Effector memory CD4-positive, alpha-beta T cell (primary cell): ENCODE measurements at regions not wholly inside any gene's neighbourhood (a gene's known extent, or its start where the extent isn't known, plus 50 kb on each side); places are given as distances from the start of the nearest gene placed in this dataset.

Source experiments
- DNase-seq, 3 donors: peaks; one replicate each; pipeline ENCODE4 v3.0.0-alpha.2; 2020
- H3K27ac ChIP-seq: 2 replicates; pipeline ENCODE4 v1.7.0; 2013; ENCODE audit warnings: mild to moderate bottlenecking, low read length, moderate library complexity; ENCODE audit not compliant: insufficient read depth, poor library complexity, severe bottlenecking
- H3K27me3 ChIP-seq: replicated peaks from 2 replicates; pipeline ENCODE4 v1.7.0; 2013; ENCODE audit warnings: mild to moderate bottlenecking, low read length; ENCODE audit not compliant: insufficient read depth, control insufficient read depth, poor library complexity, severe bottlenecking
- H3K36me3 ChIP-seq: 2 replicates; pipeline ENCODE4 v1.7.0; 2013; ENCODE audit warnings: mild to moderate bottlenecking, low read length, moderate library complexity; ENCODE audit not compliant: control insufficient read depth, insufficient read depth
- H3K4me1 ChIP-seq: 2 replicates; pipeline ENCODE4 v1.7.0; 2013; ENCODE audit warnings: low read length, mild to moderate bottlenecking; ENCODE audit not compliant: control insufficient read depth, insufficient read depth, poor library complexity, severe bottlenecking
- H3K4me3 ChIP-seq: 2 replicates; pipeline ENCODE4 v1.7.0; 2013; ENCODE audit warnings: low read length, low read depth, mild to moderate bottlenecking; ENCODE audit not compliant: insufficient read depth, poor library complexity, severe bottlenecking
- H3K9me3 ChIP-seq: 2 replicates; pipeline ENCODE4 v1.7.0; 2013; ENCODE audit warnings: mild to moderate bottlenecking, low read length, moderate library complexity; ENCODE audit not compliant: control insufficient read depth

DNA sequence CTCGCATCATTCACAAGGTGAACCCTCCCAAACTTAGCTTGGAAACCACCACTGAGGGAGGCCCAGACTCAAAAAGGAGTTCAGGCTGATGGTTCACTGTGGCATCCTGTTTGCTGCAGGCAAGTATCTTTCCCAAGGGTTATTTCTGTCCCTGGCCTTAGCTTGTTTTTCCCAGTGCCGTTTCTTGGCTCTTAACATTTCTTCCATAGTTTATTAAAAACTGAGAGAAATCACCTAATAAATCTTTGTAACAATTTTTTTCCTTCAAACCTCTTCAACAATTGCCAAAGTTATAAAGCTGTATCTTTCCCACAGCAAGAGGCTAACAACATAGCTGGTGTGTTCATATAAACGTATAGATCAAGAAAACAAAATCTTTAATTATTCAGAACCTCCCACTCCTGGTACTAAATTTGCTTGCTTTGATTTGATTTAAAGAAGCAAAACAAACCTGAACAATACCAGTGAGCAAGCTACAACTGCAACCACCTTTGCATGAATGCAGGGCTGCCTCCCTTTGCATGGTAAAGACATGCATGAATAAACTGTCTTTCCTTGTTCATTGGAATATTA lies 234.9 kb upstream of the STT3B start:
- H3K27ac ChIP-seq, result no peak overlapping the region
- no peaks in the 10 kb centered on the region for H3K27me3 ChIP-seq
- H3K36me3 ChIP-seq, result no peaks in the 10 kb centered on the region
- H3K4me1 ChIP-seq, result peaks cover 5% of the 10 kb centered on the region
- no peak for DNase-seq
- no peaks in the 10 kb centered on the region for H3K9me3 ChIP-seq
- H3K4me3 ChIP-seq, result no peak overlapping the region

DNA sequence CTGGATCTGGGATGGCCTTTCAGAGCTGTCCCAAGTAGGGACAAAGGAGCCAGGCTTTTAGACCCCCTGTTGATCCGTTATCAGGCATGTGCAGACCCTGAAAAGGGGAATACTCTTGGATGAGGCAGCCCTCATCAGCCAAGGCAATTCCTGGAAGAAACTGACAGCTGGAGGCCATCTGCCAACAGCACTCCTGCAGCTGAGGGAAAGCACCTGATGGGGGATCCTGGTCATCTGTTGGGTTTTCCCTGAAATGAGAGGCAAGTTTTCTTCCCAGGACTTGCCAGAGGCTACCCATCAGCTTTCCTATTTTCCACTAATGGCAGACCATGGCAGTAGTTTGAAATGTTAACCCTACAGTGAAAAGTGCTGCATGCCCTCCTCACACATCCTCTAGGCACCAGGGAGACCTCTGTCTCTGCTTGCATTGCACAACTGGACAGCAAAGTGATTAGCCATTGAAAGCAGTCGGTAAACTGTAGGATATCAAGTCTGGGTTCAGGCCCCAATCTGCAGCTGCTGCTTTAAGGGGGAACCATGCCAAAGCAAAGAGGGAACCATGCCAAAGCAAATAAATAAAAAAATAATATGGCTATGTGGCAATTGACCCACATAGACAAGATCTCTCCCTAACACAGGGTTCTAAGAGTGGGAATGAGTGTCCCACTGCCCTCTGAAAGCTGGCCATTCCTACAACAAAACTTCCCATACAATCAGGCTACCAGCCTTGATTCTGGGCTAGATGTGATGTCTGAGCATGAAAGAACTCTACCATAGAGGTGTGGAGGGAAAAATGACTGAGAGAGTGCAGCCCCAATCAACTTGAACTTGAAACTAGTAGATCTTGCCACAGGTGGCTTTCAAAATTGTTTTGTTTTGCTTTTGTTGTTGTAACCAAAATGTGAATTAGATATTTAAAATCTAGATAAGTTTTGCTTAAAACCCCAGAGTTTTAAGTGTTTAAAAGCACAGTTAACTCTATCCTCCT lies 232.0 kb upstream of the STT3B start:
- Histone ChIP-seq H3K4me1 (no peaks in the 10 kb centered on the region), H3K4me3 (no peak overlapping the region), H3K27ac (no peak overlapping the region), H3K27me3 (no peaks in the 10 kb centered on the region), H3K36me3 (no peaks in the 10 kb centered on the region), H3K9me3 (no peaks in the 10 kb centered on the region)
- no peak for DNase-seq

DNA sequence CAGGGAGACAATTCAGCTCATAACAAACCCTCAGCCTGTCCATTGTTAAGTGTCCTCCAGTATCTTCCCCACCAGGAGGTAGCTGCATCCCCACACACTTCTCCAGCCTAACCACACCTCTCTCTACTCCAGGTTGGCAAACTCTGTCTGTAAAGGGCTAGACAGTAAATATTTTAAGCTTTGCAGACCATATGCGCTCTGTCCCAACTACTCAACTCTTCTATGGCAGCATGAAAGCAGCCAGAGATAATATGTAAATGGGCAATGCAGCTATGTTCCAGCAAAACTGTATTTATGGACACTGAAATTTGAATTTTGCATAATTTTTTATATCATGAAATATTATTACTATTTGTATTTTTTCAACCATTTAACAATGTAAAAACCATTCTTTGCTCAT lies 230.4 kb upstream of the STT3B start:
- Histone ChIP-seq H3K4me3 (no peak overlapping the region), H3K27ac (no peak overlapping the region), H3K36me3 (no peaks in the 10 kb centered on the region), H3K9me3 (no peaks in the 10 kb centered on the region), H3K4me1 (no peaks in the 10 kb centered on the region), H3K27me3 (no peaks in the 10 kb centered on the region)
- no peak for DNase-seq

DNA sequence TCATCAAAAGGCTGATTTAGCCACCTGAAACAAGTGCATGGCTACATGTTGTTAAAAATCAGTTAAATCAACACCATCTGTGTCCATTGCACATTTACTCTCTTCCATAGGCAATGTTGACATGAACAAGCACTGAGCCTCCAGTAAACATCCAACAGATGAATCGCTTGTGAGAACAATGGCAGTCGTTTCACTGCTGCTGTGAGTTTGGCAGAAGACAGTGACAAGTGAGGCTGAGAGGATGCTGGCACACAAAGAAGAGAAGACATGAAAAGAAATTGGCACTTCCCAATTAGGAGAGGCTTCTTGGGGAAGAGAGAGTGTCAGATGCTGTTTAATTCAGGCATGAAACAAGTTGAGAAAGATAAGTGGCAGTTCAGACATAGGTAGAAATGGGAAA lies 227.4 kb upstream of the STT3B start:
- no peak for DNase-seq
- Histone ChIP-seq H3K4me3 (no peak overlapping the region), H3K27me3 (no peaks in the 10 kb centered on the region), H3K27ac (no peak overlapping the region), H3K9me3 (no peaks in the 10 kb centered on the region), H3K4me1 (no peaks in the 10 kb centered on the region), H3K36me3 (no peaks in the 10 kb centered on the region)

DNA sequence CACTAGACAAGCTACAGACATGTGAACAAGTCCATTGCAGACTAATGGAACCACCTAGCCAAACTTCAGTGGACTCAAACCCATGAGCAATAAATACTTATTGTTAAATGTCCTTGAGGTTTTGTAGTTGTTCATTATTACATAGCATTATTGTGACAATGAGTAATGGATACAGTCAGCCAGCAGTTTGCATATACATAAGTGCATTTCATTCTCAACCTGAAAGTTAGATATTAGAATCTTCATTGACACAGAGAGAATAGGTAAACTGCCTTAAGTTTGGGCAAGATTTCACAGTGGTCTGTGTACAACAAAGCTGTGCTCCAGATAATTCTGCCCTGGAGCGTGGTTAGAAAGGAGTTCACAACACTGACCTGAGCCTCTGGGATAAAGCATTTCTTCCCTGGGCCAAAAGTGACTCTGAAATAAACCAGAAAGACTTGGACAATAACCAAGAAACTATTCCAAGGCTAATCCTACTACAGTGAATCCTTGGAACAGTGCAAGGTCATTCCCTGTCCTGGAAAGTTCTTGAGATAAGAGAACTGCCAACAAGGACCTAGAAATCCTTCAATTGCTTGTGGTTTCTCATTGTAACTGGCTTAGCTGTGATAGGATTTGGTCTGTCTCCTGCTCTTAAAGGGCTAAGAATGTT lies 225.5 kb upstream of the STT3B start:
- H3K36me3 ChIP-seq, result no peaks in the 10 kb centered on the region
- no peaks in the 10 kb centered on the region for H3K4me1 ChIP-seq
- no peak for DNase-seq
- no peaks in the 10 kb centered on the region for H3K27me3 ChIP-seq
- no peak overlapping the region for H3K4me3 ChIP-seq
- H3K27ac ChIP-seq, result no peak overlapping the region
- H3K9me3 ChIP-seq, result no peaks in the 10 kb centered on the region

DNA sequence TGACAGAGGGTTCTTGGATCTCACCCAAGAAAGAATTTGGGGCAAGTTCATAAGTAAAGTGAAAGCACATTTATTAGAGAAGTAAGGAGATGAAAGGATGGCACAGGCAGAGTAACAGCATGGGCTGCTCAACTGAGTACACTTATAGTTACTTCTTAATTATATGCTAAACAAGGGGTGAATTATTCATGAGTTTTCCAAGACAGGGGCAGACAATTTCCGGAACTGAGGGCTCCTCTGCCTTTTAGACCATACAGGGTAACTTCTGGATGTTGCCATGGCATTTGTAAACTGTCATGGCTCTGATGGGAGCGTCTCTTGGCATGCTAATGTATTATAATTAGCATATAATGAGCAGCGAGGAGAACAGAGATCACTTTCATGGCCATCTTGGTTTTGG lies 221.2 kb upstream of the STT3B start:
- no peaks in the 10 kb centered on the region for H3K27me3 ChIP-seq
- no peaks in the 10 kb centered on the region for H3K36me3 ChIP-seq
- no peaks in the 10 kb centered on the region for H3K4me1 ChIP-seq
- no peak overlapping the region for H3K4me3 ChIP-seq
- H3K27ac ChIP-seq, result no peak overlapping the region
- H3K9me3 ChIP-seq, result no peaks in the 10 kb centered on the region
- no peak for DNase-seq

DNA sequence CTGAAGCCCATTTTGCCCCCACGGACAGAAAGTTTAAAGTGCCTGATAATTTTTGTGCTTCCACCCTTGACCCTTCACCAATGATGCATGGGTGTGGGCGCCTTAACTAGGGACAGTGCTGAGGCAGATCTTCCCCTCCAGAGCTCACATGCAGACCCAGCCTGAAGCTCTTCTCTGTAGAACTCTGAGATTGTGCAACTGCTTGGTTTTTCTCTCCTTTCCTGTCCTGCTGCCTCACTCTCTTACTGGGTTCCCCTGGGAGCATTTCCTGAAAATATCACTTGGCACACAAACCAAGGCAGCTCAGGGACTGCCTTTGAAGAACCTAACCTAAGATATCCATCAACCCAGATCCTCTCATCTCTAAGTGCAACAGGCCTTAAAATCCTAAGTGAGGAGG lies 220.3 kb upstream of the STT3B start:
- Histone ChIP-seq H3K27me3 (no peaks in the 10 kb centered on the region), H3K9me3 (no peaks in the 10 kb centered on the region), H3K4me3 (no peak overlapping the region), H3K36me3 (no peaks in the 10 kb centered on the region), H3K27ac (no peak overlapping the region), H3K4me1 (no peaks in the 10 kb centered on the region)
- DNase-seq, result no peak

DNA sequence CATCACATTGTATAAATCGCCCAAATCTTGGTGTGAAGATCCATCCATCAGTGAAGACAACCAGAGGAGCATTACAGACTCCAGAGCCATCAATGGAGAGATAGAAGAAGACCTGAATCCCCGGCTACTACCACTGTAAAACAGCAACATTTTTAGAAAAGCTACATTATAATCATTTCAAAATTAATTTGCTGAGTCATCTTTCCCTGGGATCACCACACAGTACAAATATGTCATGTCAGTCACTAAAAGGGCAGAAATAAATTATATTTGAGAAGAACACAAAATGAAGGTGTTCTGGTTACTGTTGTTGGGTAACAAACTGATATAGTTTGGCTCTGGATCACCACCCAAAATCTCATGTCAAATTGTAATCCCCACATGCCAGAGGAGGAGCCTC lies 218.5 kb upstream of the STT3B start:
- no peaks in the 10 kb centered on the region for H3K9me3 ChIP-seq
- DNase-seq, result no peak

DNA sequence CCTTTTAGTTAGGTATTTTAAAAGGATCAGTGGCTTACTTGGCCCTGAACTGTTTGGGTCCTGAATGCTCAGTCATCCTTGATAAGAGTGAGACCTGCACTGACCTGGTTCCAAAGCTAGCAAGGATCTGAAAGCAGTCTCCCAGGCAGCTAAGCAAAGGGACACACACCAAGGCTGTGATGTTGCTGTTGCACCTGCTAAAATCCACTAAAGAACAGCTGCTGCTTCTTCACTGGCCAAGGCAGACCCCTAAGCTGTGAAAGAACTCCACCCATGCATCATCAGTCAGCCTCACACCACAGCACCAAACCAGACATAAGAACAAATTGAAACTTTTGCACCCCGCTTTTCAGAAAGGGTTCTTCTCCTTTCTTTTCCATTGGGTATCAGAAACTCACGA lies 213.4 kb upstream of the STT3B start:
- H3K4me3 ChIP-seq, result no peak overlapping the region
- H3K27me3 ChIP-seq, result no peaks in the 10 kb centered on the region
- no peaks in the 10 kb centered on the region for H3K36me3 ChIP-seq
- H3K4me1 ChIP-seq, result no peaks in the 10 kb centered on the region
- DNase-seq, result no peak
- H3K9me3 ChIP-seq, result no peaks in the 10 kb centered on the region
- no peak overlapping the region for H3K27ac ChIP-seq

More for the DNA sequence above, 218.5 kb upstream of the STT3B start:
- Histone ChIP-seq H3K27ac (no peak overlapping the region), H3K4me3 (no peak overlapping the region), H3K36me3 (no peaks in the 10 kb centered on the region), H3K27me3 (no peaks in the 10 kb centered on the region), H3K4me1 (no peaks in the 10 kb centered on the region)

DNA sequence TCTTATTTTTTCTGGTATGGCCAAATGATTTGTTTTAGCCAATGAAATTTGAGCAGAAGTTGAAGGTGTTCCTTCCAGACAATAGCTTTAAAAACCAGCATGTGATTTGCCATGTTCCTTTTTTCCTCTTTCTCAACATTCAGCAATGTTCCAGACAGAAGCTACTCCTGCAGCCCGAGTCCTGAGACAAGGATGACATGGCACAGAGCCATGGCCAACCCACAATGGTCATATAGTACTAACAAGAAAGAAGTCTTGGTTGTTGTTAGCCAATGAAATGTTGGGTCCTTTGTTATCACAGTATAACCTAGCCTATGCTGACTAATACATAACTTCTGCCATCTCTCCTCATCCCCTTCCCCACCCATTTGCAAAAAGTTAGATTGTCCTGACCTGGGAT lies 211.1 kb upstream of the STT3B start:
- Histone ChIP-seq H3K36me3 (no peaks in the 10 kb centered on the region), H3K27me3 (no peaks in the 10 kb centered on the region), H3K9me3 (no peaks in the 10 kb centered on the region), H3K27ac (no peak overlapping the region), H3K4me3 (no peak overlapping the region), H3K4me1 (no peaks in the 10 kb centered on the region)
- DNase-seq, result no peak
